Right ventricle myocardium inferior (tissue), 1 donor: ENCODE measurements at regions not wholly inside any gene's neighbourhood (a gene's known extent, or its start where the extent isn't known, plus 50 kb on each side); places are given as distances from the start of the nearest gene placed in this dataset.

ENCODE experiments used
- ATAC-seq: fragments of 200-7000 bp; cut with Tn5 transposase; one replicate; pipeline ENCODE4 v1.9.1; 2020; ENCODE audit warnings: mild to moderate bottlenecking, moderate library complexity
- DNase-seq: peaks from one replicate; pipeline ENCODE4 v3.0.0; 2021; ENCODE audit errors: missing footprints
- intact Hi-C: fragments of 100-400 bp; cut with DNase I; formaldehyde crosslinking; loops from one replicate; pipeline ENCODE4 v1.11.0; 2022
- donor health status: DM: no; HTN: yes; CAD: no; lungs with severe emphysema.

DNA sequence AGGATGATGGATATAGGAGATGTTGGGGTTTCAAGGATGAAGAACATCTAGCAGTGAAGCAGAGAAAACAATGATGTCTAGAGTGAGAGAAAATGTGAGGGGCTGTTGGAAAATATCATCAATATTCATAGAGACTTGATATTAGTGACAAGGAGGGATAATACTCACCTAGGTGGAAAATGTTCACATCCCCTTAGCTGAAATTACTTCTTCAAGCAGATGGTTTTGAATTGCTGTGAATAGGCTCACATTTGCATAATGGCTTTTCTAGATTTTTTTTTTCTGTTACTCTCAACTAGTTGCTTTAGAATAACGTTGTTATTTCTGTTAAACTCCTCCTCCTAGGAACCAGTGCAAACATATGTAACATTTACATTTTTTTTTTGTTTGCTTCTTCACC lies 61.6 kb upstream of the MAP1B start:
- intact Hi-C loops, result no loop called here
- ATAC-seq (no peak), DNase-seq (no peak)

DNA sequence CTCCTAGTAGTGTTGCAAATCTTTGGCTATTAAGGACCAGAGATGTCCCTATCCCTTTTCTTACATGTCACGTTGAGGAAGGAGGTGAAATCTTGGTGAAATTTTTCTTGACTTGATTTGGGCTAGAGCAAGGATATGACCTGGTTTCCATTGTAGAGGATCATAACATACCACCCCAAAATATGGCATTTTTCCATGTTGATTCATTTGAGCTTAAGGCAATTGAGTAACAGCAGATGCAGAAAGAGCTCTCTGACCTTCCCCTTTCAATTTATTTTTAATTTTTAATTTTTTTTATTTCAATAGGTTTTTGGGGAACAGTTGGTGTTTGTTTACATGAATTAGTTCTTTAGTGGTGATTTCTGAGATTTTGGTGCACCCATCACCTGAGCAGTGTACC lies 61.2 kb upstream of the MAP1B start:
- ATAC-seq, result no peak

DNA sequence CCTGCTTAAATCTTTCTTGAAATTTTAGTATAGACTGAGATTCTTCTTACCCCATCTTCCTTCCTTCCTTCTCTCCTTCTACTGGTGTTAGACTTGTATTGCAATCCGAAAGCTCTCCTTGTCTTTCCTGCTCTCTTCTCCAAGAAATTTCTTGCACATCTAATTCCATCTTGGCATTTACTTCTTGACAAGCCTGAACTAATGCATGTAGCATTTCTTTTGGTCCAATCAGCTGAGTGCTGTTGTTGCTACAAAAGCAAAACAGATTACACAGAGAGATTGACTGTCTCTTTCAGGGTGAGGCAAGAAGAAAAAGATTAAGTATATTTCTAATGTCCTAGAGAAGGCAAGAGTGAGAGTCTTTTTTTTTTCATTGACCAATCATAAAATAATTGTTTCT lies 51.6 kb upstream of the MAP1B start:
- intact Hi-C loops, result no loop called here
- ATAC-seq (no peak), DNase-seq (no peak)

More for the DNA sequence above, 61.2 kb upstream of the MAP1B start:
- intact Hi-C loops, result no loop called here
- no peak for DNase-seq
